ENCODE measurements at regions not wholly inside any gene's neighbourhood (a gene's known extent, or its start where the extent isn't known, plus 50 kb on each side); places are given as distances from the start of the nearest gene placed in this dataset.

DNA sequence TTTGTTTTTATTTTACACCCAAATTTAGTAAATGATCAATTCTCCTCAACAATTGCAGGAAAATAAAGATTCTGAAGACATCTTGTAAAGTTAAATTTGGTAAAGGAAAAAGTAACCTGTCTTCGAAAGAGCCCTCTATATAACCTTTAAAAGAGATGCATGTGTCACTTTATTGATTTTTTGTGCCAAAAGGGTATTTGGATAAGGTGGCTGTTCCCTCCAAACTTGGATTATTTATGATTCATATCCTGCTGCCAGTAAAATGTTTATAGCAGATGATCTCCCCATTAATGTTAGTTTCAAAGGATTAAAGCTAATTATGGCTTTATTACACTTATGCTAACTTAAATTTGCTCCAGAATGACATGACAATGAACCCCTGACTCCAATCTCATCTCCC is 98.8 kb downstream of the DUSP6 start:
- DNase-seq: no peak

- no peak for DNase-seq
Observed at GRCh38 chr12:89252284-89252683, 100.0 kb downstream of the DUSP6 start.

DNA sequence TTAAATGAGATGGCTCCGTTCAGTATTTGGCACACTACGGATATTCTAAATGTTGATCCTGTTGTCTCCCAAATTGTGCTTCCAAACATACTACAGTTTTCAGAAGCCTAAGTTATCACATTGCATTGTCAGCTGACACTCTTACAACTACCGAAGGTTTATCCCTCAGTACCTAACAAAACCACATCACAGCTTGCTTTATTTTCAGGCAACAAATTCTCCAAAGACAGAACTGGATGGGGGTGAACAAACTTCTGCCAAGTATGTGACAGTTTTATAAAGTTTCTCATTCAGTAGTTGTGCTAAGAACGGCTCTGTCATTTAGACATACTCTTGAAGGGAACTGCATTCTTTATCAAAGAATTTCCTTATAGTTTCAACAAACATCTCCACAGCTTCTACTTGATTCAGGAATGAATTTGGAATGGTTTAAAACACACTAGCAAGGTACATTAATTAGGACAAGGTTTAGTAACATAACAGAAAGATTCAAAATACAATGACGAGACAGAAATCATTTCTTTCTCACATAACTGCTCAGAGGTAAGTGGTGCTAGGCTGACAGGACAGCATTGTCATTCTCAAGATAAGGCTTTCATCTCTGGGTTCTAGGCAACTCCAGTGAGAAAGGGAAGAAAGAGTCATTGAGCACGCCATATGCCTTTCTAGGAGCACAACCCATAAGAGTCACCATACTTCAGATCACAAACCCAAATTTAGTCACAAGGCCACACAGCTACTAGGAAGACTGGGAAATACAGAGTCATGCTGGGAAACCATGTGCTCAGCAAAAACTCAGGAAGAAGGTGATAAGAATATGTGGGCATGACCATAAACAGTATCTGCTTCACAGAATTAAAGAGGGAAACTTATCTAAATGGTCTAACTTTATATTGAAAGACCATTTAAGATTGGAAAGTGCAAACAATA is 100.7 kb downstream of the DUSP6 start:
- no peak for DNase-seq

- no peak for DNase-seq
Observed at GRCh38 chr12:89250636-89251035, 101.7 kb downstream of the DUSP6 start.

DNA sequence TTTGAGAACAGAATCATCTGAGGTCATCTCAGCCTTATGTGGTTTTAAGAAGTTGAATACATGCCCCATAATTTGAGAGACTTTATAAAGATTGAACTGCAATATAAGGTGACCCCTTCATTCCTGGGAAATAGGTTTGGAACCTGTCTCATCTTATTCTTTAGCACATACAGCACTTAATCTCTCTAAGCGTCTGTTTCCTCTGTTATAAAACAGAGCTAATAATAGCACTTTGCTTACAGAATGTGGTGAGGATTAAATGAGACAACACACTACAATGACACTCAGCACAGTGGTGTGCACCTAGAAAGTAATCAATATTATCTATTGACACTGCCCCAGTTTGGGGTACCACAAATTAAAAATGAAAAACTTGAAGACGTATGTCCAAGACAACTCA is 102.1 kb downstream of the DUSP6 start:
- DNase-seq: no peak

DNA sequence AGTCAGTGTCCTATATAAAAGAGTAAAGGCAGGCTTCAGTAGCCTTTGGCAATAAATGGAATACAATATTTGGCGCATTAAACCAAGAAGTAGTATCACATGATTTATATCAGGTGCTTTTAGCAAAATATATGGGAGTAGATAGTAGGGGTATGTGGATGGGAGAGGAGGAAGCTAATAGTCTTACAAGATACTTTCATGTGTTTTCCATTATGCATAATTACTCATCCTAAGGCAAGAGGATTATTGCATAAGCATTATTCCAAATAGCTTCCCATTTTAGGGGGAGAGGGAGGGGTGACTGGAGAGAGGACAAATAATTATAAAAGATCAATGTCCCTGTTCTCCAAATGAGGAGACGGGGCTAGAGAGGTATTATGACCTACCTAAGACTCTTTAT is 104.3 kb downstream of the DUSP6 start:
- no peak for DNase-seq

DNA sequence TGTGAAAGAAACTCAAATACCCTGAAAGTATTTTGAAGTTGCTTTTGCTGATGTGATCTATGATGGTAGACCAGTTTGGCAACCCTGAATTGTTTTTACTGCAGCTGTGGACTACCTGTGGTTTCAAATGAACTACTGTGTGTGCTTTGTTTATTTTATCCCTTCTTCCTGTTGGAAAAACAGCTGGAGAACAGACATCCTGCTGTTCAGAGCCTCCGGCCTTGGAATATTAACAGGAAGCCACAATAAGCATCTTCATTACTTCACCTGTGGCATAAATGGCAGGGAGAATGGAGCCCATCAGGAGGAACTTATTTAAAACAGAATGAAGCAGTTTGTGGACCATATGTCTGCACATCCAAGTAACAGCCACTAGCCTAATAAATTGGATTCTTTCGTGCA is 104.8 kb downstream of the DUSP6 start:
- DNase-seq: no peak

- no peak for DNase-seq
Observed at GRCh38 chr12:89245090-89245489, 107.2 kb downstream of the DUSP6 start.

- DNase-seq: no peak
Observed at GRCh38 chr12:89244536-89244935, 107.8 kb downstream of the DUSP6 start.

GRCh38 chr12:89243771-89244170 is 108.5 kb downstream of the DUSP6 start:
- no peak for DNase-seq

DNA sequence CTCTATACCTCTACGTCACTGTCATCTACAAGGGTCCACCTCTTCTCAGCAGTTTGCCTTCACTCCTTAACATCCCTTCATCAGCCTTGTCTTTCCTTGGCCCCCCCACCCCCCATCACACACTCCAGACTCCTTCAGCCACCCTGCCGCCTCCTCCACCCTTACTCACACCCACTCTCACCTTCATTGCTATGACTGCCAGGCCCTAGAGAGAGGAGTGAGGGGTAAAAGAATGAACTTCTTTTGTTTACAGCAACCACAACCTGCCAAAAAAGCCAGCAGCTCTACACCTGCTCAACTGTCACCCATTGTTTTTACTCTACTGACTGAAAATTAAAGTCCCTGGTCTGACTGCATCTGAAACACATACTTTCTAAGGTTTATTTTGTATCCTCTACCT is 112.8 kb downstream of the DUSP6 start:
- no peak for DNase-seq

DNA sequence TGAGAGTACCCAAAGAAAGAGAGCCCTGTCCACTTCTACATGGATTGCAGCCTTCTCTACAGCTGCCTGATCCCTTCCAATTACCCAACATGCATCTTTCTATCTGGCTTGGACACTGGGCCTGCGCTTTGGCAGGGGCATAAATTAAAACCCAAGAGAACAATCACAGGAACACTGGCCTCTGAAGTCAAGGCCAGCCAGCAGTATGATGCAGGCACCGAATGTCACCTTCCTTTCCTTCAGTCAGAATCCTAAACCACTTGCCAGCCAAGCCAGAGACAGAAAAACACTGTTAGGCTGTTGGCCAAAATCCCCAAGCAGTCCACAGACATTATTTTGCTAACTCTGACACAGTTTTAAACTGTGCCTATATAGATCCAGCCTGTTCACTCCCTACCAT is 113.7 kb downstream of the DUSP6 start:
- DNase-seq: no peak

DNA sequence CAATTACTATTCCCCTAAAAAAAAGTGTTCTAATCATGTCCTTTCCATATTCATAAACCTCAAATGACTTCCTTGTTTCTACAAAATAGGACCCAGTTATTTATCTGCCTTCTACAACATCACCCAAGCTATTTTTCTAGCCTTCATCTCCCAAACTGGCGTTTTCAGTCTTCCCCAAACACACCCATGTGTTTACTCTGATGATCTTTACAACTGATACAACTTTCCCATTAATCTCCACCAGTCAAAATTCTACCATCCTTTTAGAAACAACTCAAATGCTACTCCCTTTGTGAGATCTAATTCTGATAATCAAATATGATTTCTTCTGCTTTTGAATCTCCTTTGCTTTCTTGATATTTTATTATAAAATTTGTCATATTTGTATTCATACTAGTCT is 114.5 kb downstream of the DUSP6 start:
- no peak for DNase-seq

GRCh38 chr12:89236748-89237383 is 115.4 kb downstream of the DUSP6 start:
- DNase-seq: no peak

DNA sequence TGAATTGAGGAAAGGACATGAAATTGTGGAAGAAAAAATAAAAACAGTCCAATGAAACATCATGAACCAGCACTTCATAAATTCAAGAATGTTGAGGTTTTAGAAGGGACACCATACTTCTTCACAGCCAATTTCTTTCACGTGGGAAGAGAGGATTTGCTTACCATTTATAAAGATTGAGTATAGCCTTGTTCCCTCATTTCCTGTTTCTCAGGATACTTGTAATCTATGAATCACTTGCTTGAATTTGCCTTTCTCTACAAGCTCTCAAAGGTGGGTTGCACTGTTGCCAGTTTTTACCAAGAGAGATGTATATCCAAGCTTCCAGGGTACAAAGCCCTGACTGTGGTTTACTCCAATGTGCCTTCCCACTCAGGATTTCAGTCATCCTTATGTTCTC is 116.1 kb downstream of the DUSP6 start:
- no peak for DNase-seq

- no peak for DNase-seq
Observed at GRCh38 chr12:89235189-89235993, 116.9 kb downstream of the DUSP6 start.

DNA sequence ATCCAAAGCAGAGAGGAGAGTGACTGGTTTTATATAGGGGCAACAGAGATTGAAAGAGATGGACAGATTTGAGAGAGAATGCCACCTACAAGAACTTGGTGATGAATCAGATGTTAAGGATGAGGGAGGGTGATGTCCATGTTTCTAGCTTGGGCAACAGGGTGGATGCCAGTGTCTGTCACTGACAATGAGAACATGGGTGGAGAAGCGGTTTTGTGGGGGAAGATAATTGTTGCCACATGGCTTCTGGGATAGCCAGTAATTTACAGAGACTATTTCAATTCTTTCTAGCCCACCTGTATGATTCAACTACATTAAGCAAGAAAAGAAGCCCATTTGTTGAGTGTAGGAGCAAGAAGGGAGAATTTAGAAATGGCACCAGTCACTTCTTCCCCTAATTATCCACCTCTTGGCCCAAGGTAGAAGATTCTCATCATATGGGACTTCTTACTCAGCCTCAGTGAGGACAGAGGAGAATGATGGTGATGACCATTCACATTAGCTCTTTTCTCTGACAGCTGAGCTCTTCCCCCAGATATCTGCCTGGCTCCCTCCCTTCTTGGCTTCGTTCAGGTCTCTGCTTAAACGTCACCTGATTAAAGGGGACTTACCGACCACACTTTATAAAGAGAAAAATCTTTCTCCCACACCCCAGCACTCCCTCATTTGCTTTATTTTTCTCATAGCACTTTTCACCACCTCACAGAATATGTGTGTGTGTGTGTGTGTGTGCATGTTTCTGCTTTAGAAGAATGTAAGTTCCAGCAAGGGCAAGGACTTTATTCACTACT is 117.8 kb downstream of the DUSP6 start:
- no peak for DNase-seq

GRCh38 chr12:89231686-89232085 is 120.6 kb downstream of the DUSP6 start:
- DNase-seq: no peak

- no peak for DNase-seq
Observed at GRCh38 chr12:89230376-89231315, 121.7 kb downstream of the DUSP6 start.

DNA sequence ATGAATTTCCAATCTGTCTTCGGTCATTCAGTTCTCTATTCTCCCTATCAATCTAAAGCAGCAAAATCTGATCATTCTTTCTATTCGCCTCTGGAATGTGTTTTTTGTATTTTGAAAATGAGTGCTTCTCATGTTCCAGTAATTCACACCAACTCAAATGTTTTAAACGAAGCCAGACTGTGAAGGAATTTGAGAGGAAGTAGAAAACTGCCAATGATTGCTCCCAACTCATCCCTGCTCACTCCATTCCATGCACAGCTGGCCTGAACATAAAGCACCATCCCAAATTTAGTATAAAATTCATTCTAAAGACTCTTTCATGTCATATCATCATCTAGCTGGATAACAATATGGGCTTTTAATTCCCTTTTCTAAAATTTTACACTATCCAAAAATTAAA is 123.8 kb downstream of the DUSP6 start:
- no peak for DNase-seq

GRCh38 chr12:89227774-89228173 is 124.5 kb downstream of the DUSP6 start:
- no peak for DNase-seq

Measured in retina (tissue), 1 donor.